Upper lobe of left lung (tissue), 4 donors: ENCODE measurements at regions not wholly inside any gene's neighbourhood (a gene's known extent, or its start where the extent isn't known, plus 50 kb on each side); places are given as distances from the start of the nearest gene placed in this dataset.
"Not testable (repeated sequence)": the region's sequence is repeated elsewhere in the genome, so short reads cannot be mapped to it uniquely, and the experiment has no call there.

Source experiments
- CTCF ChIP-seq, 6 experiments: fragments of 450-650 bp in 4 of 6; fragments of 200-600 bp in 2 of 6; sonication (generic) in 2 of 6; IDR thresholded peaks; one replicate each; pipeline ENCODE4 v1.5.1; 2016 to 2019; ENCODE audit warnings: antibody characterized with exemption in 6 of 6
- EP300 ChIP-seq, 4 donors: sonication (generic); formaldehyde crosslinking; IDR thresholded peaks; one replicate each; pipeline ENCODE4 v1.5.1; 2017; ENCODE audit warnings: antibody characterized with exemption in 4 of 4, control low read depth in 2 of 4
- POLR2AphosphoS5 ChIP-seq, 2 donors: sonication (generic); formaldehyde crosslinking; IDR thresholded peaks; one replicate each; pipeline ENCODE4 v1.5.1; 2017; ENCODE audit warnings: antibody characterized with exemption in 2 of 2

- not testable (repeated sequence) for TF ChIP-seq POLR2AphosphoS5, CTCF, EP300 (IDR thresholded peaks at IDR 0.05)
Observed at GRCh38 chr1:234779600-234779999, 169.6 kb upstream of the IRF2BP2 start.
